Activated T-cell treated with anti-CD3 and anti-CD28 coated beads for 24 hours (primary cell): ENCODE measurements at regions not wholly inside any gene's neighbourhood (a gene's known extent, or its start where the extent isn't known, plus 50 kb on each side); places are given as distances from the start of the nearest gene placed in this dataset.

Experiments
- DNase-seq: peaks from one replicate; pipeline ENCODE4 v3.0.0-alpha.2; 2020; ENCODE audit warnings: low read depth

- no peak for DNase-seq
Observed at GRCh38 chr3:168648321-168648720, 552.6 kb upstream of the GOLIM4 start.

GRCh38 chr3:168647582-168647981 is 551.9 kb upstream of the GOLIM4 start:
- DNase-seq = no peak

- no peak for DNase-seq
Observed at GRCh38 chr3:168645180-168645579, 549.5 kb upstream of the GOLIM4 start.

- DNase-seq = no peak
Observed at GRCh38 chr3:168628549-168628948, 532.8 kb upstream of the GOLIM4 start.

GRCh38 chr3:168625477-168625876 is 529.8 kb upstream of the GOLIM4 start:
- DNase-seq = no peak

GRCh38 chr3:168624892-168625448 is 529.2 kb upstream of the GOLIM4 start:
- DNase-seq = no peak

- DNase-seq = no peak
Observed at GRCh38 chr3:168624195-168624594, 528.5 kb upstream of the GOLIM4 start.

- DNase-seq = no peak
Observed at GRCh38 chr3:168622795-168623194, 527.1 kb upstream of the GOLIM4 start.

GRCh38 chr3:168620854-168621253 is 525.1 kb upstream of the GOLIM4 start:
- no peak for DNase-seq

- DNase-seq = no peak
Observed at GRCh38 chr3:168618827-168619470, 523.2 kb upstream of the GOLIM4 start.

GRCh38 chr3:168617658-168618057 is 521.9 kb upstream of the GOLIM4 start:
- DNase-seq = no peak

GRCh38 chr3:168616915-168617314 is 521.2 kb upstream of the GOLIM4 start:
- DNase-seq = no peak

- DNase-seq = no peak
Observed at GRCh38 chr3:168615493-168616020, 519.8 kb upstream of the GOLIM4 start.

- no peak for DNase-seq
Observed at GRCh38 chr3:168613151-168613550, 517.4 kb upstream of the GOLIM4 start.

GRCh38 chr3:168612671-168613070 is 516.9 kb upstream of the GOLIM4 start:
- DNase-seq = no peak

GRCh38 chr3:168611826-168612225 is 516.1 kb upstream of the GOLIM4 start:
- no peak for DNase-seq

- no peak for DNase-seq
Observed at GRCh38 chr3:168608926-168609325, 513.2 kb upstream of the GOLIM4 start.

- DNase-seq = no peak
Observed at GRCh38 chr3:168604767-168605166, 509.0 kb upstream of the GOLIM4 start.

- no peak for DNase-seq
Observed at GRCh38 chr3:168598250-168598649, 502.5 kb upstream of the GOLIM4 start.

- no peak for DNase-seq
Observed at GRCh38 chr3:168596175-168596823, 500.6 kb upstream of the GOLIM4 start.

GRCh38 chr3:168591587-168591986 is 495.9 kb upstream of the GOLIM4 start:
- DNase-seq = no peak

- DNase-seq = no peak
Observed at GRCh38 chr3:168589376-168589775, 493.7 kb upstream of the GOLIM4 start.

- no peak for DNase-seq
Observed at GRCh38 chr3:168585544-168585943, 489.8 kb upstream of the GOLIM4 start.
